ENCODE measurements at regions not wholly inside any gene's neighbourhood (a gene's known extent, or its start where the extent isn't known, plus 50 kb on each side); places are given as distances from the start of the nearest gene placed in this dataset.
"Not testable (repeated sequence)": the region's sequence is repeated elsewhere in the genome, so short reads cannot be mapped to it uniquely, and the experiment has no call there.

- not testable (repeated sequence) for DNase-seq (ENCODE audit: low spot score)
These were observed 274.4 kb downstream of the GOLGA6L6 start for GRCh38 chr15:20267051-20267730.

- not testable (repeated sequence) for DNase-seq (ENCODE audit: low spot score)
These were observed 275.9 kb downstream of the GOLGA6L6 start for GRCh38 chr15:20265710-20266109.

GRCh38 chr15:20261321-20262280, 280.0 kb downstream of the GOLGA6L6 start:
- DNase-seq (ENCODE audit: low spot score), result not testable (repeated sequence)

DNA sequence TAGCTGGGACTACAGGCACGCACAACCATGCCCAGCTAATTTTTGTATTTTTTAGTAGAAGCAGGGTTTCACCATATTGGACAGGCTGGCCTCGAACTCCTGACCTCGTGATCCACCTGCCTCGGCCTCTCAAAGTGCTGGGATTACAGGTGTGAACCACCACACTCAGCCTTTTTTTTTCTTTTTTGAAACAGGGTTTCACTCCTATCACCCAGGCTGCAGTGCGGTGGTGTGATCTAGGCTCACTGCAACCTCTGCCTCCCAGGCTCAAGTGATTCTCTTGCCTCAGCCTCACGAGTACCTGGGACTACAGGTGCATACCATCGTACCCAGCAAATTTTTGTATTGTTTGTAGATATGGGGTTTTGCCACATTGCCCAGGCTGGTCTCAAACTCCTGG, 280.9 kb downstream of the GOLGA6L6 start:
- DNase-seq (ENCODE audit: low spot score), result not testable (repeated sequence)

GRCh38 chr15:20259559-20260190, 281.9 kb downstream of the GOLGA6L6 start:
- DNase-seq (ENCODE audit: low spot score), result not testable (repeated sequence)

- DNase-seq (ENCODE audit: low spot score), result not testable (repeated sequence)
These were observed 285.2 kb downstream of the GOLGA6L6 start for GRCh38 chr15:20256394-20256793.

DNA sequence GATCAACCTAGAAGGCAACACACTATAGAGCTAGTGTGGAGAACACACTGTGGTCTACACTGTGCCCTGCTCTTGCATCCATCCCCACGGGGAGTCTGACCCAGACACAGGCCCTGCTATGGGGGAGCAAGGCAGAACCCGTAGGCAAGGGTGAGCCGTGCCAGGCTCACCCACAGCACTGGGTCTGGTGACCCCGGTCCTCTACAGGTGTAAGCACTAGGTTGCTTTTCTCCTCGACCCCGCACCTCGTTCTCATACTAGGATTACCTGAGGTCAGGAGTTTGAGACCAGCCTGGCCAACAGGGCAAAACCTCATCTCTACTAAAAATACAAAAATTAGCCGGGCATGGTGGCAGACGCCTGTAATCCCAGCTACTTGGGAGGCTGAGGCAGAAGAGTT, 286.0 kb downstream of the GOLGA6L6 start:
- not testable (repeated sequence) for DNase-seq (ENCODE audit: low spot score)

DNA sequence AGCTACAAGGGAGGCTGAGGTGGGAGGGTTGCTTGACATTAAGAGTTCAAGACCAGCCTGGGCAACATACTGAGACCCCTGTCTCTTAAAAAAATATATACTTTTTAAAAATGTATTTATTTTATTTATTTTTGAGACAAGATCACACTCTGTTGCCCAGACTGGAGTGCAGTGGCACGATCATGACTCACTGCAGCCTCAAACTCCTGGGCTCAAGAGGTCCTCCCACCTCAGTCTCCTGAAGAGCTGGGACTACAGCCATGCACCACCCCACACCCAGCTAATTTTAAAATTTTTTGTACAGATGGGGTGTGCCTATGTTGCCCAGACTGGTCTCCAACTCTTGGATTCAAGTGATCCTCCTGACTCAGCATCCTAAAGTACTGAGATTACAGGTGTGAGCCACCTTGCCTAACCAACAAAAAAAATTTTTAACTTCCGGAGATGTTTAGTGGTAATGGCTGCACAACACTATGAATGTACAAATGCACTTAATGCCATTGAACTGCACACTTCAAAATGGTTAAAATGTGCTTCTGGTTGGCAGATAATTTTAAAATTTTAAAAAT, 288.5 kb downstream of the GOLGA6L6 start:
- not testable (repeated sequence) for DNase-seq (ENCODE audit: low spot score)

DNA sequence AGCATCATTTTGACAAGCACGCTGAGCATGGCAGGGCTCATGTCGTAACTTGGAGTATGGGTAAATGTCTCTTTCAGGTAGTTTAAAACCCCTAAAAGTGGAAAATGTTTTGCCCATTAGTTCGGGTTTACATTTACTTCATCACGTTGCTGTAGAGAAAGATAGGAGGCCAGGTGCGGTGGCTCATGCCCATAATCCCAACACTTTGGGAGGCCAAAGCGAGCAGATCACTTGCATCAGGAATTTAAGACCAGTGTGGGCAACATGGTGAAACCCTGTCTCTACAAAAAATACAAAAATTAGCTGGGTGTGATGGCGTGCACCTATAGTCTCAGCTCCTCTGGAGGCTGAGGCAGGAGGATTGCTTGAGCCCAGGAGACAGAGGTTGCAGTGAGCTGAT, 289.6 kb downstream of the GOLGA6L6 start:
- not testable (repeated sequence) for DNase-seq (ENCODE audit: low spot score)

DNA sequence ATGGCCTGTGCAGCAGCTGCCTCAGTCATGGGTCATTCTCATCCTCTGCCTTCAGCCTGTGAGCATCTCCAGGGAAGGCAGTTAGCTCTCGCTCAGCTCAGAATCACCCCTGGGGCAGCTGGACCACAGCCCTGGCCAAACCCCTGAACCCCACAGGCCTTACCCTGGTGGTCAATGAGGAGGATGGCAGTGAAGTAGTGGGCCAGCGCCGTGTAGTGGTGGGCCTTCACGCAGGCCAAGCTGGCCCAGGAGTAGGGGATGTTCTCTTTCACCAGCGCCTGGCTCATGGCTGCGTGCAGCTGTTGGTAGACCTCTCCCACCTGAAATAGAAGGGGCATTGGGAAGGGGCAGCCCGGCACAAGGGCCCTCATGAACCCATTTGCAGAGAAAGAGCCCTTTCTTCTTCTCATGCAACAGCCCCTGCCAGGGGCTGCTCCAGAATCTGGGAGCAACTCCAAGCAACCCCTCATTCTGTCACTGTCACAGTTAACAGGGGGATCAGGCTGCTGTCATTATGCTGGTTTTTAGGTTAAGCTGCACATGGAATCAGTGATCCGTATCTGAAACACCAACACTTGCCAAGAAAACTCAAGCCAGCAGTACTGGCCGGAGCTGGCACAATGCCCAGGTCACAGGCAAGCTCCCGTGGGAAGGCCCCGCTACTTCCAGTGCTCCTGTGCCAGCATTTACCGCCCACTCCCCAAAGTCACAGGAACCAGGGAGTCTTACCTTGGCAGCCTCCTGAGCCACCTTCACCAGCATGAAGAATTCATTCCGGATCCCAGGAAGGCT, 290.2 kb downstream of the GOLGA6L6 start:
- DNase-seq (ENCODE audit: low spot score), result not testable (repeated sequence)

DNA sequence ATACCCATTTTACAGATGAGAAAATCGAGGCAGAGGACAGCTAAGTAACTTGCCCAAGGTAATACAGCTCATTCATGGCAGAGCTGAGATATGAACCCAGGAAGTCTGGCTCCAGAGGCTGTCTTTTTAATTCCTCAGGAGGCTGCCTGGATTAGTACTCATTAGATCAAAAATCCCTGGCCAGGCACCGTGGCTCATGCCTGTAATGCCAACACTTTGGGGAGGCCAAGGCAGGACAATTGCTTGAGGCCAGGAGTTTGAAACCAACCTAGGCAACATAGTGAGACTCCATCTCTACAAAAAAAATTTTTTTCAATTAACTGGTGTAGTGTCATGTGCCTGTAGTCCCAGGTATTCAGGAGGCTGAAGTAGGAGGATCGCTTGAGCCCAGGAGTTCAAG, 291.4 kb downstream of the GOLGA6L6 start:
- not testable (repeated sequence) for DNase-seq (ENCODE audit: low spot score)

DNA sequence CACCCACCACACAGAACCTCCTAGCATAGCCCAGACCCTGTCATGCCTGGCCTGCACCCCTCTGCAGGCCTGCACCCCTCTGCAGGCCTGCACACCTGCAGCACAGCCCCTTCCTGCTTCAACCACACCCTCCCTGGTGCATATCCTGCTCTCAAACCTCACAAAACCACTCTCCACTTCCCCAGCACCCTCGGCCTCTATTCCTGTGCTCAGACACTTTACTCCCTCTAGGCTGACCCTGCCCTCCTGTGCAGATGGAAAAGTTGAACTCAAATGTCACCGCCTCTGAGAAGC, 292.0 kb downstream of the GOLGA6L6 start:
- DNase-seq (ENCODE audit: low spot score), result not testable (repeated sequence)

DNA sequence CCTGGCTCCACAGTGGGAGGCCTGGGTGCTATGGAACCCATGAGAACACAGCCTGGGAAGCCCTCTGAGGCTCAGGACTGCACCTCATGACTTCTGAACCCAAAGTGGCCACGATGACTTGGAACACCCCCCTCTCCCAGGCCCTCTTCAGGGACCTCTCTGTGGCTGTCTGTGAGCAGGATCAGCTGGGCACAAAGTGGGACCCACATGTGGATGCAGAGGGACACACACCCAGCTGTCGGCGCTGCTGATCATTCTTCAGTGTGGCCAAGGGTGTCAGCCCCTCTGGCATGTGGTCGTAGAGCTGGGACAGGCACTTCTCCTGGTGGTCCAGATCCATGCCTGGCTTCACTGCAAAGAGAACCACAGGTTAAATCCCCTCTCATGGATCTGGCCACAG, 293.2 kb downstream of the GOLGA6L6 start:
- DNase-seq (ENCODE audit: low spot score), result not testable (repeated sequence)

GRCh38 chr15:20247137-20247536, 294.5 kb downstream of the GOLGA6L6 start:
- not testable (repeated sequence) for DNase-seq (ENCODE audit: low spot score)

- DNase-seq (ENCODE audit: low spot score), result not testable (repeated sequence)
These were observed 295.0 kb downstream of the GOLGA6L6 start for GRCh38 chr15:20246624-20247023.

DNA sequence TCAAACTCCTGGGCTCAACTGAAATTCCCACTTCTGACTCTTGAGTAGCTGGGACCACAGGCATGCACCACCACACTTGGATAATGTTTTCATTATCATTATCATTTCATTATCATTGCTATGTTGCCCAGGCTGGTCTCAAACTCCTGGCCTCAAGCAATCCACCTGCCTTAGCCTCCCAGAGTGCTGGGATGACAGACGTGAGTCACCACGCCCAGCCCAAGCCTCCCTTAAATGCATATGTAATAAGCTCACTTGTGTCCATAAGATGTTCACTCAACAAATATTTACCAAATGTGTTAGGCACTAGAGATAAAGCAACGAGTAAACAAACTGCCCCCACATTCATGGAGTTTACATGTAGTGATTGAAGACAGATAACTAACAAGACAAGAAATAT, 295.7 kb downstream of the GOLGA6L6 start:
- not testable (repeated sequence) for DNase-seq (ENCODE audit: low spot score)

DNA sequence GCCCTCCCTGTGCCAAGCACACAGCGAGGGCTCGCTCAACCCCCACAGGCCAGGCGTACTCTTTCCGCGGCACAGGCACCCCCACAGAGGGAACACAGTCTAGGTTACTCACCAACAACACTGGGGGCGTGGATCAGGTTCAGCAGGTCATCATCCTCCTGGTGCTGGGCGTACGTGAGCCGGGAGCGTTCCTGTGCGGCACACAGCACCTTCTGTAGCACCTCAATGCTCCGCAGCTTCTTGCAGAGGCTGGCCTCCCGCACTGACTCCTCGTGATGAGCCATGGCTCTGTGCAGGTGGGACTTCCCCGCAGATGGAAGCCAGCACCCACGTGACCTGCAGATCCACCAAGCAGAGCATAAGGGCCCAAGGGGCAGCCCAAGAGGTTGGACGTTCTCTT, 296.8 kb downstream of the GOLGA6L6 start:
- not testable (repeated sequence) for DNase-seq (ENCODE audit: low spot score)

DNA sequence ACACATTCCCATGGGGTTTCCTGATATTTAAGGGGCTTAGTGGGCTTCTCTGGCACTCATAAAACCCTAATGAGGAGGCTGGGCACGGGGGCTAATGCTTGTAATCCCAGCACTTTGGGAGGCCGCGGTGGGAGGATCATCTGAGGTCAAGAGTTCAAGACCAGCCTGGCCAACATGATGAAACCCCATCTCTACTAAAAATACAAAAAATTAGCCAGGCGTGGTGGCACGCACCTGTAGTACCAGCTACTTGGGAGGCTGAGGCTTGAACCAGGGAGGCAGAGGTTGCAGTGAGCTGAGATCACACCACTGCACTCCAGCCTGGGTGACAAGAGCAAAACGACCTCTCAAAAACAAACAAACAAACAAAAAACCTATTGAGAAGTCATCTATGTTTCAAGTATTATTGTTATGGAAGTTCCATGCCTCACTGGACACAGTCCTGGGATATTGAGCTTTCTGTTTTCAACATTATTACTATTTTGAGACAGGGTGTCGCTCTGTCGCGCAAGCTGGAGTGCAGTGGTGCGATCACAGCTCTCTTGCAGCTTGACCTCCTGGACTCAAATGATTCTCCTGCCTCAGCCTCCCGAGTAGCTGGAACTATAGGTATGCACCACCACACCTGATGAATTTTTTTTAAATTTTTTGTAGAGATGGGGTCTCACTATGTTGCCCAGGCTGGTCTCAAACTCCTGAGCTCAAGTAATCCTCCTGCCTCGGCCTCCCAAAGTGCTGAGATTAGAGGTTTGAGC, 297.9 kb downstream of the GOLGA6L6 start:
- not testable (repeated sequence) for DNase-seq (ENCODE audit: low spot score)

DNA sequence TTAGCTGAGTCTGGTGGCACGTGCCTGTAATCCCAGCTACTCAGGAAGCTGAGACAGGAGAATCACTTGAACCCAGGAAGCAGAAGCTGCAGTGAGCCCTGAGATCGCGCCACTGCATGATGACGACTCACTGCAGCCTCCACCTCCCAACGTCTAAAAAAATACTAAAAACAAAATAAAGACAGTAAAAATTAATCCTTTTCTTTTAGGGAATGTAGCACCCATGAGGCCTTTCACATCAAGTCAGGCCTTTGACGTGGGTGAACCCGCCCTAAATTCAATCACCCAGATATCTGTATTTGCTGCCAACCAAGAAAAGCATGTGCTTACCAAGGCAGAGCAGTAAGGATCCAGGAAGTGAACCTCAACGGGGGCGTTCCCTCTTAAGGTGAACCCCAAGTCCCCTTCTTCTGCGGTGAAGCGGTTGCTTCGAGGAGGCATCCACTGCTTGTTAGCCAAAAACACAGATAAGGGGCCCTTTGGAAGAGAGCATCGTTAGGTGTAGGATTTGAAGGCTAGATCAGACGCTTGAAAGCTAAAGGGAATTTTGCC, 301.2 kb downstream of the GOLGA6L6 start:
- not testable (repeated sequence) for DNase-seq (ENCODE audit: low spot score)

DNA sequence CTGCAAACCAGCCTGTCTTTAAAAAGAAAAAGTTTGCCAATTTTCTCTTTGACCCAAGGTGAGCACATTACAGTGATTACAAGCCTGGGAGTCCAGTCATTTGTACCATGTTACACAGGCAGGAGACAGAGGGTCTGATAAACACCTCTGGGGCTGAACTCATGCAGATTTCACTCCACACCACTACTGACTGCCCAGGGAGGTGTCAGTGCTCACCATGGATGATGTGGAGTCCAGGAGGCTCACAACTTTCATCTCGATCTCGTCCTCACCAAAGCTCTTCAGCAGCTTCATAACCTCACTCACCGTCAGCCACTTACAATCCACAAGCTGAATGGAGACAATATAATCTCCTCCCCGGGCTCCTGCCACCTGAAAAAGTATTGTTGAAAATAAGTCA, 302.4 kb downstream of the GOLGA6L6 start:
- DNase-seq (ENCODE audit: low spot score), result not testable (repeated sequence)
